GM23338 (cell line): ENCODE measurements at regions not wholly inside any gene's neighbourhood (a gene's known extent, or its start where the extent isn't known, plus 50 kb on each side); places are given as distances from the start of the nearest gene placed in this dataset.

ENCODE experiments used
- ATAC-seq: fragments of 200-7000 bp; cut with Tn5 transposase; 3 replicates; pipeline ENCODE4 v1.9.1; 2020
- DNase-seq: peaks from one replicate; pipeline ENCODE4 v3.0.0-alpha.2; 2015; ENCODE audit warnings: low spot score
- H2AFZ ChIP-seq: fragments of 200-600 bp; sonication (generic); 2 replicates; pipeline ENCODE4 v1.8.0; 2016; ENCODE audit warnings: antibody characterized with exemption, mild to moderate bottlenecking, moderate library complexity
- H3F3A ChIP-seq: fragments of 200-600 bp; sonication (generic); replicated peaks from 2 replicates; pipeline ENCODE4 v1.8.0; 2017; ENCODE audit warnings: antibody characterized with exemption, mixed run types, low read depth
- H3K27ac ChIP-seq: fragments of 200-600 bp; sonication (generic); 2 replicates; pipeline ENCODE4 v1.6.1; 2016; ENCODE audit warnings: low read depth
- H3K27me3 ChIP-seq: fragments of 200-600 bp; sonication (generic); 2 replicates; pipeline ENCODE4 v1.8.0; 2016; ENCODE audit warnings: mild to moderate bottlenecking, mixed run types, moderate library complexity; ENCODE audit not compliant: insufficient read depth
- H3K36me3 ChIP-seq: fragments of 200-600 bp; sonication (generic); 2 replicates; pipeline ENCODE4 v1.8.0; 2016; ENCODE audit warnings: mild to moderate bottlenecking; ENCODE audit not compliant: insufficient read depth
- H3K4me1 ChIP-seq: fragments of 200-600 bp; sonication (generic); 2 replicates; pipeline ENCODE4 v1.8.0; 2016; ENCODE audit warnings: mild to moderate bottlenecking, moderate library complexity; ENCODE audit not compliant: insufficient read depth
- H3K4me2 ChIP-seq: fragments of 200-600 bp; sonication (generic); 2 replicates; pipeline ENCODE4 v1.7.1; 2017; ENCODE audit warnings: mixed run types
- H3K4me3 ChIP-seq: fragments of 200-600 bp; sonication (generic); 2 replicates; pipeline ENCODE4 v1.6.1; 2016; ENCODE audit warnings: mixed run types
- H3K79me2 ChIP-seq: fragments of 200-600 bp; sonication (generic); replicated peaks from 2 replicates; pipeline ENCODE4 v1.8.0; 2017; ENCODE audit warnings: mild to moderate bottlenecking; ENCODE audit not compliant: insufficient read depth
- H3K9me2 ChIP-seq: fragments of 200-600 bp; sonication (generic); 2 replicates; pipeline ENCODE4 v1.8.0; 2017; ENCODE audit not compliant: insufficient read depth
- H4K20me1 ChIP-seq: fragments of 200-600 bp; sonication (generic); replicated peaks from 2 replicates; pipeline ENCODE4 v1.8.0; 2017; ENCODE audit warnings: mild to moderate bottlenecking; ENCODE audit not compliant: insufficient read depth
- H3K27ac Mint-ChIP-seq: 2 replicates; pipeline ENCODE4 v1.8.0; 2020; ENCODE audit warnings: inconsistent platforms, mild to moderate bottlenecking, moderate library complexity, mixed read lengths
- H3K27me3 Mint-ChIP-seq: 3 replicates; pipeline ENCODE4 v1.8.0; 2022; ENCODE audit warnings: low read depth, mild to moderate bottlenecking, moderate library complexity, mixed read lengths, inconsistent platforms; ENCODE audit not compliant: insufficient read depth, poor library complexity
- H3K36me3 Mint-ChIP-seq: 3 replicates; pipeline ENCODE4 v1.8.0; 2021; ENCODE audit warnings: low read depth, mild to moderate bottlenecking, inconsistent platforms, moderate library complexity, mixed read lengths
- H3K4me1 Mint-ChIP-seq: 3 replicates; pipeline ENCODE4 v1.8.0; 2020; ENCODE audit warnings: mild to moderate bottlenecking, inconsistent platforms, mixed read lengths
- H3K4me3 Mint-ChIP-seq: 3 replicates; pipeline ENCODE4 v1.8.0; 2021; ENCODE audit warnings: moderate library complexity, mild to moderate bottlenecking, inconsistent platforms, mixed read lengths
- H3K9me3 Mint-ChIP-seq: 3 replicates; pipeline ENCODE4 v1.8.0; 2020; ENCODE audit warnings: moderate library complexity, mild to moderate bottlenecking, inconsistent platforms, mixed read lengths
- CREB1 ChIP-seq: fragments of 250-450 bp; sonication (Bioruptor Pico); IDR thresholded peaks from 2 replicates; pipeline ENCODE4 v1.5.0; 2020; ENCODE audit warnings: low read depth, mild to moderate bottlenecking, moderate library complexity
- CTCF ChIP-seq, 2 experiments: fragments of 200-600 bp in 1 of 2; sonication (generic) in 1 of 2; conservative IDR thresholded peaks; 2 replicates each; pipeline versions ENCODE4 v1.5.1 to v1.6.1; 2016 to 2017; ENCODE audit warnings: antibody characterized with exemption in 2 of 2, low read depth in 2 of 2, mild to moderate bottlenecking in 2 of 2, moderate library complexity in 1 of 2
- ETS1 ChIP-seq: IDR thresholded peaks from 2 replicates; pipeline ENCODE4 v1.6.1; 2016; ENCODE audit warnings: antibody characterized with exemption
- EZH2 ChIP-seq: fragments of 200-600 bp; sonication (generic); IDR thresholded peaks from one replicate; pipeline ENCODE4 v1.8.0; 2017; ENCODE audit warnings: antibody characterized with exemption, mild to moderate bottlenecking, low read depth; ENCODE audit not compliant: unreplicated experiment
- EZH2phosphoT487 ChIP-seq: fragments of 200-600 bp; sonication (generic); IDR thresholded peaks from one replicate; pipeline ENCODE4 v1.8.1; 2018; ENCODE audit warnings: antibody characterized with exemption; ENCODE audit not compliant: unreplicated experiment
- JUNB ChIP-seq: IDR thresholded peaks from one replicate; pipeline ENCODE4 v1.6.1; 2016; ENCODE audit warnings: antibody characterized with exemption; ENCODE audit not compliant: unreplicated experiment
- NANOG ChIP-seq: IDR thresholded peaks from 2 replicates; pipeline ENCODE4 v1.6.1; 2016; ENCODE audit warnings: antibody characterized with exemption, borderline replicate concordance
- POLR2AphosphoS5 ChIP-seq: IDR thresholded peaks from 2 replicates; pipeline ENCODE4 v1.6.1; 2016; ENCODE audit warnings: antibody characterized with exemption, low read depth
- REST ChIP-seq: IDR thresholded peaks from one replicate; pipeline ENCODE4 v1.6.1; 2018; ENCODE audit warnings: antibody characterized with exemption; ENCODE audit not compliant: unreplicated experiment
- STAT1 ChIP-seq: IDR thresholded peaks from one replicate; pipeline ENCODE4 v1.6.1; 2016; ENCODE audit warnings: antibody characterized with exemption; ENCODE audit not compliant: unreplicated experiment
- ZNF114 ChIP-seq: fragments of 250-450 bp; sonication (Bioruptor Pico); IDR thresholded peaks from 2 replicates; pipeline ENCODE4 v1.5.0; 2020; ENCODE audit warnings: mild to moderate bottlenecking, moderate library complexity
- ZNF331 ChIP-seq: fragments of 250-450 bp; sonication (Bioruptor Pico); IDR thresholded peaks from 2 replicates; pipeline ENCODE4 v1.5.0; 2020; ENCODE audit warnings: low read depth, mild to moderate bottlenecking, moderate library complexity
- ZNF462 ChIP-seq: fragments of 250-450 bp; sonication (Bioruptor Pico); IDR thresholded peaks from 2 replicates; pipeline ENCODE4 v1.5.0; 2020; ENCODE audit warnings: mild to moderate bottlenecking, moderate library complexity

GRCh38 chrX:39965051-39965573, 132.6 kb downstream of the BCOR start:
- Histone ChIP-seq H3K27ac (no peak overlapping the region), H3K9me2 (no peaks in the 10 kb centered on the region), H3K27me3 (no peaks in the 10 kb centered on the region), H3K4me1 (peaks cover 7% of the 10 kb centered on the region), H3K4me3 (no peak overlapping the region), H3F3A (no peaks in the 10 kb centered on the region), H3K36me3 (no peaks in the 10 kb centered on the region), H3K79me2 (no peaks in the 10 kb centered on the region), H2AFZ (no peak overlapping the region), H3K4me2 (no peak overlapping the region), H4K20me1 (no peaks in the 10 kb centered on the region)
- ATAC-seq, result no peak
- H3K4me1 Mint-ChIP-seq, result peaks cover 12% of the 10 kb centered on the region
- H3K27ac Mint-ChIP-seq, result no peak overlapping the region
- peaks cover 5% of the 10 kb centered on the region; the same call in 2 of the 3 replicates for H3K9me3 Mint-ChIP-seq
- peaks cover 2% of the 10 kb centered on the region for H3K27me3 Mint-ChIP-seq
- no peak overlapping the region for H3K4me3 Mint-ChIP-seq
- TF ChIP-seq CREB1 (CRISPR knock-in tag) (no peak), POLR2AphosphoS5 (no peak), ZNF462 (CRISPR knock-in tag) (no peak), EZH2 (no peak), REST (no peak), ETS1 (no peak), EZH2phosphoT487 (no peak), ZNF331 (CRISPR knock-in tag) (no peak), STAT1 (no peak), JUNB (no peak), ZNF114 (CRISPR knock-in tag) (no peak), NANOG (no peak), CTCF (conservative IDR thresholded peaks at IDR 0.05; ENCODE audit: low read depth in 2 of 2) (no peak)
- no peak for DNase-seq
- H3K36me3 Mint-ChIP-seq, result no peaks in the 10 kb centered on the region
